ENCODE measurements at regions not wholly inside any gene's neighbourhood (a gene's known extent, or its start where the extent isn't known, plus 50 kb on each side); places are given as distances from the start of the nearest gene placed in this dataset.
A peak's percentile ranks its signal among the peaks of the same experiment; 100 is the strongest.

DNA sequence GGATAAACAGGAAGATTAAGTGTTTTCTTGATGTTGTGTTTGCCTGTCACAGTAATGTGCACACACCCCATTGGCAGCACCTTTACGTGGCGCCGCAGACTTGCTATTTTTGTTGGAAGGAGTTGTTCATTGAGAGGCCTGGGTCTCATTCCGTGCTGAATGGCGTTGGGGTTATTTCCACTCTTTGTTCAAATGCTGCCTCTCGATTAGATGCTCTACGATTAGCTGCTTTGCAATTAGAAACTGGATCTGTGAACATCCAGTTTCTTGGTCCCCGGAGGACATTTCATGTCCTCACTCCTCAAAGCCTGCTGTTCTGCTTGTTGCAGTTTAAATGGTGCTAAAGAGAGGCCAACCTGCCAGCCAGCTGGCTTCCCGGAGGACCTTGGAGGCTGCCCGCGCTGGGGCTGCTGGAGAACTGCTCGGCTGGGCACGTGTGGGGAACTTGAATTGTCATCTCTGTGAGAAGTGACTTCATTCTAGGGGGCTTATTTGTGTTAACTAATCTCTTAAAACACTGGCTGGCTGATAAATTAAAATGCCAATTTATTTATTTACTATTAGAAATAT is 117.4 kb upstream of the NABP1 start:
- no peak for DNase-seq (ENCODE audit: low read depth)

DNA sequence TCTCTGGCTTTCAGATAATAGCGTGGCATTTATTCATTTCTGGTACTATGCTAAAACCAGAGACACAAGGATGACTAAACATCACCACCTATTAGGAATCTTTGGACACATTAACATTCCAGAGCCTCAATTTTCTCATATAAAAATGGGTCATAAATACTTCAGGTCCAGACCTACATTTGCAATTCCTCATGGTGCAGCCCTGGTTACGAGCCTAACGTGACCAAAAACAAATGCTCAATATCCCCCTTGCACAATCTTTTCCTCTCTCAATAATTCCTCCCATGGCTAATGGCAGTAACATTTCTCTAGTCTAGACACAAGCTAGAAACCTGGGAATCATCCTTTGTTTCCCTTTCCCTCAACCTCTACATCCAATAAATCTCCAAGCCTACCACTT is 112.8 kb upstream of the NABP1 start:
- no peak for DNase-seq (ENCODE audit: low read depth)

DNA sequence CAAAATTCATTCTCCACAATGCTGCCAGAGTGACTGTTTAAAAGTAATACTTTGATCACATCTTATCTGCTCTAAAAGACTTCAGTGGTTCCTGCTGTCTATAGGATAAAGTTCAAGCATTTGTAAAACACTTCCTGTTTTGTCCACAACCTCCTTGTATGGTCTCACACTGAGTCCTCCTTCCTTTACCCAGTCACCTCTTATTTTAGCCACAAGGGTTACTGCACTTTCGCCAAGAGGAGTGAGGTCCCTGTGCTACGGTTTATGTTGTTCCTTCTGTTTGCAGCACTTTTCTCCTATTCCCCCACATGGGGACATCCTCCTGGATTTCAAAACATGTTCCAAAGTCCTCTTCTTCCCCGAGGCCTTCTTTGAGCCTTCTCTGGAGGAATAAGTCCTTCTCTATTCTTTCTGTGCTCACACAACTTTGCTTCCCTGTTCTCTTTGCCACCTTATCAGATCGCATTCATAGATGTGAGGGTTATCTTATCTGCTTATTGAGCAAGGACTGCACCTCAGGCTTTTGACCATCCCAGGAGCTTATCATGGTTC is 112.2 kb upstream of the NABP1 start:
- DNase-seq (ENCODE audit: low read depth): no peak

GRCh38 chr2:191566344-191566743 is 111.6 kb upstream of the NABP1 start:
- peak; percentile 55 for DNase-seq (ENCODE audit: low read depth)

DNA sequence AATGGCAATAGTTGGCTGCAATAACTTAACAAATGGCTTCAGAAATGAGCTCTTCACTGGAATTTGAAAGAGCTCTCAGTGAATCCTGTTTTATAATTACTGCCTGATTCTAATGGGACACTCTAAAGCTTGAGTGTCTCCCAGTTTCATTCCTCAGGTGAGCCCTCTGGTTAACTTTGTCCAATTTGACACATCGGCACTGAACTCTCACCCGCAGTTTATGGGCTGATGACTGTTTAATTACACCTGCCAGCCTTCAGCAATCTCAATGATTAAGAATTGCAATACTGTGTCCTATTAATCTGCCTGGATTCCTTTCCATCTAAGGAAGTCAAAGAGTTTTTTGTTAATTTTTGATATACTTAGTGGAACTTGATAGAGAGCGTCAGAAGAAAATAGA is 110.7 kb upstream of the NABP1 start:
- DNase-seq (ENCODE audit: low read depth): no peak

DNA sequence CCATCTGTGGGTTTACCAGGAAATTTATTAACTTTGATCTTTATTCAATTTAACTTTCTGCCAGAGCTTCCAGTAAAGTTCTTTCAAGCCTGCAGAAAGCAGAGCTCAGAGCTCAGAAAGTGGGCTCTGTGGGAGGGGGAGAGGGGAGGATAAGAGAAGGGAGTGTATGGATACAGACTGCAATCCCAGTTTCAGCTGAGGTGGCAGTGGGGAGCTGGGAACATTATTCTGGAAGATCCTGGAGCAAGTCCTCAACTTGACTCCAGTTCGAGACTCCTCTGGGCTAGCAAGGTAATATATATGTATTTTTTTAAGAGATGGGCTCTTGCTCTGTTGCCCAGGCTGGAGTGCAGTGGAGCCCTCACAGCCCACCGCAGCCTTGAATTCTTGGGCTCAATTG is 108.9 kb upstream of the NABP1 start:
- DNase-seq (ENCODE audit: low read depth): no peak

DNA sequence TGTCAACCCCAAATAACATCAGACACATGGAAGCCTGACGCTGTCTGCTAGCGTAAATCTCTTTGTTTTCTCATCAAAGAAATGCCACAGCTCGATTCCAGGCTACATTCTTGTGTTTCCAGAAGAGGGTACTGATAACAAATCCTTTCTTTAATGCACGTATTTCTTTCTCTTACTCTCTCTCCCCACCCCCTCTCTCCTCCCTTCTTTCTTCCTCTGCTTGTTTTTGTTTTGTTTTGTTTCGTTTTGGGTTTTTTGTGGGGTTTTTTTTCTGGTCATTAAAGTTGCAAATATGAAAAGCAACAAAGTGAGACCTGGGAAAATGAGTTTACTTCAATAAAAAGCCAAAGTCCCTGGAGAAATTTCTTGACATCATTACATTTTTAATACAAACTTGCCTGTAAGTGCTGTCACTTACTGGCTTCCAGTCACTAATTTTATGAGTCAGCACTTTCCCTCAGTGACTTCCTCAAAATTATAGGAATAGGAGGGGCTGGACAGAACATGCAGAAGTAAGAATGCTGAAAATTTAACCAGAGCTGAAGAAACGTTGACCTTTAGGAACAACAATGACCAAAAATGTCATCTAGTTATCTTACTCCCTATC is 106.7 kb upstream of the NABP1 start:
- DNase-seq (ENCODE audit: low read depth): no peak

DNA sequence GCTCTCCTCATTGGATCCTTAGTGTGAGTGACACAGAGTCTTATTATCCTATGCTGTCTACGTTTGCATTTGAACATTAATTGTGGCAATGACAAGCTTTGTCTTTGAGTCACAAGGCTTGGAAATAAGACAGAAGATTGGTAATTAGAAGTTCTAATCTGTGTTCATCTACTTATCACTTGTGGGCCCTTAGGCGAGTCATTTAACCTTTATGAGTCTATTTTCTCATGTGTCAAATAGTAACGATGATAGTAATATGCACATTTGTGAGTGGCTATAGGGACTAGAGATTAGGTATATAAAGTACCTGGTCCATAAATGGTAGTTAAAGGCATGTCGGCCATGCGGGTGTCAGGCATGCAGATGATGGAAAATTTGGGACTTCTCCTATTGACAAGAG is 105.6 kb upstream of the NABP1 start:
- no peak for DNase-seq (ENCODE audit: low read depth)

- no peak for DNase-seq (ENCODE audit: low read depth)
Measured at GRCh38 chr2:191573216-191573615, 104.7 kb upstream of the NABP1 start.

DNA sequence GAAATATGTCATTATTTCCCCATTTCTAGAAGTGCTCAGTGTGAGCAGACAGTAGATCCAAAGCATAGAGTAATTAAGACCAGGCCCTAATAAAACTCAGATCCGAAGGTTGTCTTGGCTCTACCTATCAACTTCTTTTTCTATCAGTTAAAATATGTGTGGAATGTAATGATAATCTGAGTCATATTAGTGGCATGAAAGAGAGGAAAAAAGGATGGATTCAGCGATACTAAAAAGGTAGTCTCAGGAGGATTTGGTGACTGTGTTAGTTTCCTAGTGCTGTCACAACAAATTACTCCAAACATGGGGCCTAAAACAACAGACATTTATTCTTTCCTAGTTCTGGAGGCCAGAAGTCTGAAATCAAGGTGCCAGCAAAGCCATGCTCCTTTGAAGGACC is 103.7 kb upstream of the NABP1 start:
- no peak for DNase-seq (ENCODE audit: low read depth)

- DNase-seq (ENCODE audit: low read depth): no peak
Measured at GRCh38 chr2:191577605-191578004, 100.3 kb upstream of the NABP1 start.

GRCh38 chr2:191578031-191578430 is 99.9 kb upstream of the NABP1 start:
- no peak for DNase-seq (ENCODE audit: low read depth)

GRCh38 chr2:191580581-191580980 is 97.4 kb upstream of the NABP1 start:
- no peak for DNase-seq (ENCODE audit: low read depth)

GRCh38 chr2:191581003-191581402 is 96.9 kb upstream of the NABP1 start:
- no peak for DNase-seq (ENCODE audit: low read depth)

DNA sequence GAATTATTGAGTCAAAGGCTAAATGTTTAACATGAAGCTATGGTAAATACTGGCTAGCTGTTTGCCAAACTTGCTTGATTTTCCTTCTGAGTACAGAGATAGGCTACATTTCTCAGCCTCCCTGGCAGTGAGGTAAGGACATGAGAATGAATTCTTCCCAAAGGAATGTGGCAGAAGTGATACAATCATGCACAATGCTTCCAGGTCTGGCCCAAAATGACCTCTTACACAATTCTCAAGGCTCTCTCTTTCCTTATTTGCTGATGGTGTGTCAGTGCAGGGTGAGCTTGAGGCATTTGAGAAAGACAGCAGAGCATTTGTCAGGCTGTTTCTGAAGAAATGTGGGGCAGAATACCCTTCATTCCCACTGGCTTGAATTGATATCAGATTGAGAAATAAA is 95.6 kb upstream of the NABP1 start:
- DNase-seq (ENCODE audit: low read depth): no peak

DNA sequence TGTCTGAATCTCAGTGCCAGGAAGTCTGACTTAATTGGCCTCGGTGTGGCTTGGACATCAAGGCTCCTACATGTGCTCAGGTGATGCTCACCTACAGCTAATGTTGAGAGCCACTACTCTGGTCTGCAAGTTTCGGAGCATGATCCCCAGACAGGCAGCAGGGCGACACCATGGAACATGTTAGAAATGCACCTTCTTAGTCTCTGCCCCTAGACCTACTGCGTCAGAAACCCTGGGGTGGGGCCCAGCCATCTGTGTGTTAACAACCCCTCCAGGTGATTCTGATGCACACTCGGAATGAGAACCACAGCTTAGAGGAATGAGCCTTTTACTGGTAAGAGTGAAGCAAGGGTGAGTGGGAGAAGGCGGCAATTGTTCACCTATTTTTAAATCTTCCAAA is 86.9 kb upstream of the NABP1 start:
- DNase-seq (ENCODE audit: low read depth): no peak

DNA sequence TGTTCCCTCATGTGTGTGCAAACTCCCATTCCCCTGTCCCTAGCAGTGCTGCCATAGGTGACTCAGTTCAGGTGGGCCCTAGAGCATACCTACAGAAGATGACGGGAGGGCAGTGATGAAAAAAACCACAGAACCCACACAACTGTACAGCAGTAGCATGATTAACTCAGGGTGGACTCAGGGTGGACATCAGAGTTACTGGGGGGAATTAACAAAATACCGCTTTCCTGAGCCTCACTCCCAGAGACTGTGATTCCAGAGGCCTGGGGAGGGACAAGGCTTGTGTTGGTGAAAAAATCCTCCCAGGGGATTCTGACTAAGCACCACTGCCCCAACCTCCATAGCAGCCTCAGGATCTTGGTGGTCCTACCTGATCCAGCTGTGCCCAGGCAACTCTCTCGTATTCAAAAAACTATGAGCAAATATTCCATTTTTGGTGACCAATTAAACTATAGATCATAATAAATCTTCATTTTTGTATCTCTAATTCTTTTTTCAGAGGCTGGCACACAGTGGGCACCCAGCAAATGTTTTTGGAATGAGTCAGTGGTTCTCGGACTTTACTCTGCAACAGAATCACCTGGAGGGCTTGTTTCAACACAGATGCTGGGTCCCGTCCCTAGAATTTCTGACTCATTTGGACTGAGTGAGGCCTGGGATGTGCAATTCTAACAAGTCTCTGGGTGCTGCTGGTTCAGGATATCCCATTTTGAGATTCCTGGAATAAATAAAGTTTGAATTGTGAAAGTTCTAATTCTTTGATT is 84.1 kb upstream of the NABP1 start:
- DNase-seq (ENCODE audit: low read depth): no peak

DNA sequence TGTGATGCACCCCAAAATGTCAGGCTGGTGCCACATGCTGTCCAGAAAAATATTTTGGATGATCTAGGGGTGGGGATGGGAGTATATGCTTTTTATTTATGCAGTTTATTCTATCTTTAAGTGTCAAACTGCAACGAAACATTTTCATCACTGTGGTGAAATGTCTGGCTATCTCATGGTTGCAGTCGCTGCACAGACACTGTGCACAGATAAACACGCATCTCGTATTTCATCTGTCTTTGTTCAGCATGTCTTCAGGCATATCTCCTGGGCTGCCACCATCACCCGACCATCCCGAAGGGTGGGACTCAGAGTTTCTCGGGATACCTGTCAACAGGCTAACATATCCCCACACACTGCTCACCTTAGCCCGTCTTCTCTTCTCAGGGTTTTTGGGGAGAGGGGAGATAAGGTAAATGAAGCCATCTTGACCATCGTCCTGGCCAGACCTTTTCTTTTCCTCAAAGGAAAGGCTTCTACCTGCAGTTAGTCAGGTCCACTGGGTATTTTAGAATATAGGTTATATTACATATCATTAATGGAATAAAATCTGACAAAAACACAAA is 80.7 kb upstream of the NABP1 start:
- no peak for DNase-seq (ENCODE audit: low read depth)

DNA sequence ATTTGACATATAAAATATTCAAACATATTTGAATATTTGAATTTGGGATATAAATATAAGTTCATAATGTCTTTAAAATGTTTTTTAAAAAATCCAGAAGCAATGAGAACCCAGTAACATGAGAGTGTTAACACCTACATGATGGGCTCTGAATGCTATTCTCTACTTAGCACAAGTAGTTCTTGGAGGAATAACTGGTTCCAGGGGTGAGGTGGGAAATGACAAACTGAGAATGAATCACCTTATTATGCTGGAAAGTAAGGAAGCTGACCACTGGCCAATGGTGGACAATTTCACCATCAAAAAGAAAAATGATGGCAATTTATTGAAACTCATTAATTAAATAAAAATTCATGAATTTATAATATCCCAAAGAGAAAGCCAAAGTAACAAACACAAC is 79.6 kb upstream of the NABP1 start:
- no peak for DNase-seq (ENCODE audit: low read depth)

- no peak for DNase-seq (ENCODE audit: low read depth)
Measured at GRCh38 chr2:191601060-191601459, 76.9 kb upstream of the NABP1 start.

- DNase-seq (ENCODE audit: low read depth): no peak
Measured at GRCh38 chr2:191604154-191604553, 73.8 kb upstream of the NABP1 start.

DNA sequence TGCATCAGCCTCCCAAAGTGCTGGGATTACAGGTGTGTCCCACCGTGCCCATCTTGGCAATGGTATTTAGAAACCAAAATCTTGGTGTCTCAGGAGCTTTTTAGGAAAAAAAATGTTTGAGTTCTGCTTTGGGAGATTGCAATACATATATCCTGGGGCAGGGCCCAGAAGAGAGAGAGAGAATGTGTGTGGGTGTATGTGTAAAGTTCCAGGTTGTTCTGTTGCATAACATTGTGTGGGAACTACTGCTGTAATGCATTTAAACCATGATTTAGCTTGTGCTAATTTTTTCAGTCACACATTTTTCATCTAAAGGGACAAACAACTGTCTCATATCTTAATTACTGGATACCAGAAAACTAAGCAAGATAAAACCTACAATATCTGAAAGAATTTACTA is 70.8 kb upstream of the NABP1 start:
- no peak for DNase-seq (ENCODE audit: low read depth)

GRCh38 chr2:191610756-191611155 is 67.2 kb upstream of the NABP1 start:
- no peak for DNase-seq (ENCODE audit: low read depth)

Data from stimulated activated CD8-positive, alpha-beta memory T cell treated with anti-CD3 and anti-CD28 coated beads, Interleukin-7, amount 100 ng/mL, for 24 hours (primary cell).